Tibial artery (tissue), 4 donors: ENCODE measurements at regions not wholly inside any gene's neighbourhood (a gene's known extent, or its start where the extent isn't known, plus 50 kb on each side); places are given as distances from the start of the nearest gene placed in this dataset.

Experiments
- DNase-seq, 2 donors: peaks; one replicate each; pipeline ENCODE4 v3.0.0-alpha.2; 2019
- H3K27ac ChIP-seq, 2 donors: fragments of 200-600 bp; sonication (generic) in 1 of 2; 1 replicate in 1 of 2; 2 replicates in 1 of 2; pipeline ENCODE4 v1.5.1; 2018 to 2019; ENCODE audit warnings: mild to moderate bottlenecking in 1 of 2
- H3K27me3 ChIP-seq, 2 donors: fragments of 200-600 bp; sonication (generic) in 1 of 2; one replicate each; pipeline versions ENCODE4 v1.5.1 to v1.6.0; 2016 to 2019
- H3K36me3 ChIP-seq, 3 donors: fragments of 200-600 bp; sonication (generic) in 2 of 3; one replicate each; pipeline ENCODE4 v1.5.1; 2016 to 2019; ENCODE audit warnings: mild to moderate bottlenecking in 2 of 3
- H3K4me1 ChIP-seq, 4 donors: fragments of 200-600 bp; sonication (generic) in 2 of 4; 1 replicate in 3 of 4; 2 replicates in 1 of 4; pipeline ENCODE4 v1.5.1; 2016 to 2019
- H3K4me3 ChIP-seq, 2 donors: fragments of 200-600 bp; sonication (generic) in 1 of 2; 1 replicate in 1 of 2; 2 replicates in 1 of 2; pipeline ENCODE4 v1.5.1; 2018 to 2019; ENCODE audit warnings: mild to moderate bottlenecking in 2 of 2
- H3K9me3 ChIP-seq, 3 donors: fragments of 200-600 bp; sonication (generic) in 1 of 3; one replicate each; pipeline ENCODE4 v1.5.1; 2016 to 2019
- intact Hi-C: fragments of 100-400 bp; cut with DNase I; formaldehyde crosslinking; loops from one replicate; pipeline ENCODE4 v1.15.0; 2023; ENCODE audit warnings: low total_unique reads
- TF ChIP-seq, protein P1 (sequence below), 2 experiments: fragments of 200-600 bp in 1 of 2; fragments of 450-650 bp in 1 of 2; IDR thresholded peaks; one replicate each; pipeline ENCODE4 v1.5.1; 2017 to 2019; ENCODE audit warnings: antibody characterized with exemption in 2 of 2, mild to moderate bottlenecking in 1 of 2, moderate library complexity in 1 of 2

DNA sequence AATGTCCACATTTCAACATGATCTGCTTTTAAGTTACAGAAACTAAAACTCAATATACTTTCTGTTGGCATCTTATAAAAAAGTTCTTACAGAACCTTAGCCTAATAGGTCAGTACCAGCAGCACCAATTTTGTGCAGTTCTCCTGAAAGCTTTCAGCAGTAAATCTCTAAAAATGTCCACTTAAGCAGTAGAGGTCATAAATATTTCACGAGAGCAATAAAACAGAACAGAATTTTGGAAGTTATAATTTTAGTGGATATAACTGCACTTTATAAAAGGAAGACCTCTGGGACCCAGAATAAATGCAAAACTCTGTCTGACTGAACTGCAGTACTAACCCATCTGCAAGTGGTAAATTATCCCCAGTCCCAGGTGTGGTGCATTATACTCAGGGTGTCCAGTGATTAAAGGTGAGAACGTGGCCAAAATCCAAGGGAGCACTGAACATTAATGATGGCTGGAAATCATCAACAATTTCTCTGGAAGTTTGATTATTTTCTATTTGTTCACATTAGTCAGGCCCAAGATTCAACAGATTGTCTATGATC, 172.6 kb upstream of the RSPO3 start:
- Histone ChIP-seq H3K27ac (peak overlapping the region; percentile 67 to 79), H3K4me1 (peaks cover 0 to 47% (median 13%) of the 10 kb centered on the region in 4 donors), H3K36me3 (no peaks in the 10 kb centered on the region), H3K9me3 (no peaks in the 10 kb centered on the region), H3K27me3 (no peaks in the 10 kb centered on the region), H3K4me3 (no peak overlapping the region)
- TF ChIP-seq, protein P1, sequence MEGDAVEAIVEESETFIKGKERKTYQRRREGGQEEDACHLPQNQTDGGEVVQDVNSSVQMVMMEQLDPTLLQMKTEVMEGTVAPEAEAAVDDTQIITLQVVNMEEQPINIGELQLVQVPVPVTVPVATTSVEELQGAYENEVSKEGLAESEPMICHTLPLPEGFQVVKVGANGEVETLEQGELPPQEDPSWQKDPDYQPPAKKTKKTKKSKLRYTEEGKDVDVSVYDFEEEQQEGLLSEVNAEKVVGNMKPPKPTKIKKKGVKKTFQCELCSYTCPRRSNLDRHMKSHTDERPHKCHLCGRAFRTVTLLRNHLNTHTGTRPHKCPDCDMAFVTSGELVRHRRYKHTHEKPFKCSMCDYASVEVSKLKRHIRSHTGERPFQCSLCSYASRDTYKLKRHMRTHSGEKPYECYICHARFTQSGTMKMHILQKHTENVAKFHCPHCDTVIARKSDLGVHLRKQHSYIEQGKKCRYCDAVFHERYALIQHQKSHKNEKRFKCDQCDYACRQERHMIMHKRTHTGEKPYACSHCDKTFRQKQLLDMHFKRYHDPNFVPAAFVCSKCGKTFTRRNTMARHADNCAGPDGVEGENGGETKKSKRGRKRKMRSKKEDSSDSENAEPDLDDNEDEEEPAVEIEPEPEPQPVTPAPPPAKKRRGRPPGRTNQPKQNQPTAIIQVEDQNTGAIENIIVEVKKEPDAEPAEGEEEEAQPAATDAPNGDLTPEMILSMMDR (IDR thresholded peaks at IDR 0.05), result no peak
- DNase-seq, result no peak
- intact Hi-C loops, result no loop called here

DNA sequence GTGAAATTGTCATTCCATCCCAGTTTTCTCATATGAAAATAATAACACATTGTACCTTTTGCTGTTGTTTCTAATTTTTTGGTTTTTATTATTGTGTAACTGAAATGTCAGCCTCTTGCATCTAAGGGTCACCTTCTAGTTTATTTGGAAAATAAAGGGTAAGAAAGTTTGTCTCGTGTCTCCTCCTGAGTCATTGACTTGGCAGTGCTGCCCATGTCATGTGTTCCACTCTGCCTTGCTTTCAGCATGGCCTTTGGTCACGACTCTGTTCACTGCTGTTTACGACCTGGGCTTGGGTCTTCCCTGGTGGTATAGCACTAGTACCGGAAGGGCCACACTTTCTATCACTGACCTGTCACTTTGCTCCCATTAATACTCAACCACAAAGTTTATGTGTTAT, 171.4 kb upstream of the RSPO3 start:
- H3K4me3 ChIP-seq, result no peak overlapping the region
- peaks cover 0 to 47% (median 13%) of the 10 kb centered on the region in 4 donors for H3K4me1 ChIP-seq
- peak overlapping the region; percentile 67 to 79 for H3K27ac ChIP-seq
- TF ChIP-seq, protein P1 (IDR thresholded peaks at IDR 0.05), result no peak
- peak; percentile 87 to 90 for DNase-seq
- no peaks in the 10 kb centered on the region for H3K36me3 ChIP-seq
- no peaks in the 10 kb centered on the region for H3K27me3 ChIP-seq
- intact Hi-C loops, result no loop called here
- no peaks in the 10 kb centered on the region for H3K9me3 ChIP-seq

DNA sequence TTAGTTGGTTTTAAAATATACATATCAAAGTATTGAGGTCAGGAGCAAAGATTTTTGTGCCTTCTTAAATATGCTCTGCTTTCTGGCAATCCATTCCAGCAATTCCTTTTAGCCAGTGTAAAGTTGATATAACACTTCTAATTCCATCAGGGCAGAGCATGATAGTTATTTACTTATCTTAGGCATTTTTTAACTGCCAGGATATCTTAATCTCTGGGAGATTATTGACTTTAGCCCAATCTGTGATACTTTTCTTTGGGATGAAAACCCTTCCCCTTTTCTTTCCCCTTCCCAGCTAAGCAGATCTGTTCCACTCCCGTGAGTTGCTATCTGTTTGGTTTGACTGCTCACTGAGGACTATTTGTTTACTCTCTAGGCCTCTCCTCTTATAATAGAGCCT, 168.7 kb upstream of the RSPO3 start:
- TF ChIP-seq, protein P1 (IDR thresholded peaks at IDR 0.05), result no peak
- intact Hi-C loops, result no loop called here
- H3K4me3 ChIP-seq, result no peak overlapping the region
- H3K9me3 ChIP-seq, result no peaks in the 10 kb centered on the region
- H3K36me3 ChIP-seq, result no peaks in the 10 kb centered on the region
- no peak overlapping the region for H3K27ac ChIP-seq
- DNase-seq, result no peak
- H3K27me3 ChIP-seq, result no peaks in the 10 kb centered on the region
- peaks cover 0 to 38% (median 13%) of the 10 kb centered on the region in 4 donors for H3K4me1 ChIP-seq

DNA sequence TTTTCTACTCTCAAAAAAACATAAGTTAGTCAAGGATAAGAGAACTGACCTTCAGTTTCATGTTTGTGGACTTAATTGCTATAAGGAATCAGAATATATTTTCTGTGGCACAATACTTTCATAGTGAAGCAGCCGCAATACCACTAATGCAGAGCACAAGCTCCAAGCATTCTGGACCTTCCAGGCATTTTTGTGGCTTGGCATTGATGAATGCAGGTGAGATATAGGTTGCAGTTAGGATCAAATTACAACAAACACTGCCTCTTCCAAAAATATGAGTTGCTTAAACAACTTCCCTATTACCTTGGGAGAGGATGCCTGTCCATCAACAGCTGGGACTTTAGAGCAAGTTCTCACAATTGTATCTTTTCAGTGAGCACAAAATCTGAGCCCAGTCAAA, 162.8 kb upstream of the RSPO3 start:
- Histone ChIP-seq H3K9me3 (no peaks in the 10 kb centered on the region), H3K27ac (no peak overlapping the region), H3K36me3 (no peaks in the 10 kb centered on the region), H3K4me1 (no peaks in the 10 kb centered on the region), H3K4me3 (no peak overlapping the region), H3K27me3 (no peaks in the 10 kb centered on the region)
- TF ChIP-seq, protein P1 (IDR thresholded peaks at IDR 0.05), result no peak
- intact Hi-C loops, result no loop called here
- no peak for DNase-seq

DNA sequence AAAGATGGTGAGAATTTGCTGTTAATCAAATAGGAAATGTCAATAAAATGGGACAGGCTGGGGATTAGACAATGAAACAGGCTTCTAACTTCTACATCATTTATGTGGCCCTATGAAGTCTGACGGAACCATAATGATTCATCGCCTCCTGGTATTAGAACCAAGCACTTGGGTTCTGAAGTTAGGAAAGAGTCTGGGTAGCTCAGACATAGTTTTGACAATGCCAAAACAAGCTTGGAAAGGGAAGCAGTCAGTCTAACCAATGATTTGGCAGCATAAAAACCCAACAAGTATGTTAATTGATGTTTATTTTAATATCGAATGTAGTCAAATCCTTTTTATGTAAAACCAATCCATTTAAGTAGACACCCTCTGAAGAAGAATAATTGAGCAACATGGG, 160.8 kb upstream of the RSPO3 start:
- no peak overlapping the region for H3K4me3 ChIP-seq
- H3K9me3 ChIP-seq, result no peaks in the 10 kb centered on the region
- H3K4me1 ChIP-seq, result no peaks in the 10 kb centered on the region
- no peaks in the 10 kb centered on the region for H3K27me3 ChIP-seq
- intact Hi-C loops, result no loop called here
- TF ChIP-seq, protein P1 (IDR thresholded peaks at IDR 0.05), result no peak
- H3K27ac ChIP-seq, result no peak overlapping the region
- DNase-seq, result no peak
- no peaks in the 10 kb centered on the region for H3K36me3 ChIP-seq

DNA sequence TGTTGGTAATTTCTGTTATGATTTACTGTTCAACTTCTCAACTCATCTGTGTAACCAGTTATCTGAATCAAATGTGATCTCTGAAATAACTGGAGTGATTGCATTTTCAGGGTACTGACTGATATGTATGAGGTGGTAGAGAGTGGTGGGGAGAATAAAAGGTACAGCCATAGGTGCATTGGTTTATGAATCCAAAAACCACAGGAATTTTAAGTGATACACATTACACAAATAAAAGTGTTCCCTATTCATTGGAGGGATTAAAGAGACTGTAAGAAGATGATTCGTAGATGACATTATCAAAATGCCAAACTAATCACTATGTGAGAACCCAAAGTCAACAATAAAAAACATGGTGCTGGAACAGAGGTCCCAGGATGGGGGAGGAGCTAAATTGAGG, 158.7 kb upstream of the RSPO3 start:
- H3K4me3 ChIP-seq, result no peak overlapping the region
- intact Hi-C loops, result no loop called here
- H3K4me1 ChIP-seq, result no peaks in the 10 kb centered on the region
- H3K27ac ChIP-seq, result no peak overlapping the region
- H3K9me3 ChIP-seq, result no peaks in the 10 kb centered on the region
- H3K27me3 ChIP-seq, result no peaks in the 10 kb centered on the region
- H3K36me3 ChIP-seq, result no peaks in the 10 kb centered on the region
- no peak for DNase-seq
- TF ChIP-seq, protein P1 (IDR thresholded peaks at IDR 0.05), result no peak
